Left ventricle myocardium superior (tissue), 1 donor: ENCODE measurements at regions not wholly inside any gene's neighbourhood (a gene's known extent, or its start where the extent isn't known, plus 50 kb on each side); places are given as distances from the start of the nearest gene placed in this dataset.
"Not testable (repeated sequence)": the region's sequence is repeated elsewhere in the genome, so short reads cannot be mapped to it uniquely, and the experiment has no call there.

ENCODE experiments used
- ATAC-seq: fragments of 200-7000 bp; cut with Tn5 transposase; one replicate; pipeline ENCODE4 v1.9.1; 2020; ENCODE audit warnings: mild to moderate bottlenecking, moderate library complexity
- DNase-seq: peaks from one replicate; pipeline ENCODE4 v3.0.0-alpha.2; 2020
- intact Hi-C: fragments of 100-400 bp; cut with micrococcal nuclease; formaldehyde crosslinking; loops from one replicate; pipeline ENCODE4 v1.11.0; 2022
- donor health status: DM: no; HTN: yes; CAD: no; lungs with severe emphysema.

DNA sequence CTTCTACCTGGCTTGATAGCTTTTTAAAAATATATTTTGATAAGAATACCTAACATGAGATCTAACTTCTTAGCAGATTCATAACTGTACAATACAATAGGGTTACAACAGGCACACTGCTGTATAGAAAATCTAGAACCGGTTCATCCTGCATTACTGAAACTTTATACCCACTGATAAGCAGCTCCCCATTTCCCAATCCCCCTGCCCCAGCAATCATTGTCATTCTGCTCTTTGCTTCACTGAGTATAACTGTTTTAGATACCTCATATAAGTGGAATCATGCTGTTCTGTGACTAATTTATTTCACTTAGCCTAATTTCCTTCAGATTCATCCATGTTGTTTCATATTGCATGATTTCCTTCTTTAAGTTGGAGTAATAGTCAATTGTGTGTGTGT is 906.0 kb downstream of the GBE1 start:
- DNase-seq (no peak), ATAC-seq (no peak)
- intact Hi-C loops, result no loop called here

DNA sequence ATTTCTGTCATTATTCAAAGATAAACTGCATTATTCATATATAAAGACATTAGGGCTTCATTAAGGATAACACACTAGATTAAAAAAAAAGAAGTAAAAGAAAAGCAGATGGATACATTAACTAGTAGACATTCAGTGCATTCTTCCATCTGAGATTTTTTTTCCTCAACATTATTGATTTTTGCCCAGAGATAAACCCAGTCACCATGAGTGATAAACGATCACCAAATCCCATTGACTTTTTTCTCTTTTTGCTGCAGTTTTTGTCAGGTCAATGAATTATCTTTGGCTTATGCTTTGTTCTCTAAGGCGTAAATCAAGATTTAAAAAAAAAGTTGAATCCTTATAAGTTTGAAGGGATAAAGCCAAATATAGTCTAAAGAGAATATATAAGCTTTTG is 925.0 kb downstream of the GBE1 start:
- intact Hi-C loops, result no loop called here
- ATAC-seq, result no peak
- DNase-seq, result no peak

DNA sequence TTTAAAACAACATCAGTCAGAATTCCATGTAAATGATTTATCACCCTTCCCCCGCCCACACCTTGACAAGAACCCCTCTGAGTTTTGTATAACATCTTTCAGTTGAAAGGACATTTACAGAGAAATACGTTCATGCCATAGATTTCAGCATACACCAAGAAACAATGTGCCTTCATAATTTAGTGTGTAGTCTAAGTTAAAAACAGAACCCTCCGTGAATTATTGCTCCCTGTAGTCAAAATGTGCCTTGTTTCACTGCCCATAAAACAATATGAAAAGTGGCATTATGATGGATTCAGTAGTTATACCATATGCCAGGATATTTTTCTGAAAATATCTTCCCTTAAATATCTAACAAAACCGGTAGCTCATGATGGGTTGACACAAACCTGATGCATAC is 953.9 kb downstream of the GBE1 start:
- ATAC-seq, result no peak
- intact Hi-C loops, result no loop called here
- no peak for DNase-seq

DNA sequence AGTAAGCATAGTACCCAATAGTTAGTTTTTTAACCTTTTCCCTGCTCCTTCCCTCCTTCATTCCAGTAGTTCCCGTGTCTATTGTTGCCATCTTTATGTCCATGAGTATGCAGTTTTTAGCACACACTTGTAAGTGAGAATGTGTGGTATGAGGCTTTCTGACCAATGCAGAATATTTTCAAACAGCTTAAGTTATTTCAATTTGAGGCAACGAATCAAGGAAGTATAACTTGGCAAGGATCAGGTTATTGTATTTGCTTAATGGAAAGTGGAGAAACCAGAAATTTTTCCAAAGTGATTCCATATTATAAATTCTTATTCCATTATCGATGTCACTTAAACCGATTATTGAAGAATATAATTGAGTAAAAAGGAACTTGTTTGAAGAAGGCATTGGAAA is 954.8 kb downstream of the GBE1 start:
- intact Hi-C loops, result no loop called here
- ATAC-seq (no peak), DNase-seq (no peak)

DNA sequence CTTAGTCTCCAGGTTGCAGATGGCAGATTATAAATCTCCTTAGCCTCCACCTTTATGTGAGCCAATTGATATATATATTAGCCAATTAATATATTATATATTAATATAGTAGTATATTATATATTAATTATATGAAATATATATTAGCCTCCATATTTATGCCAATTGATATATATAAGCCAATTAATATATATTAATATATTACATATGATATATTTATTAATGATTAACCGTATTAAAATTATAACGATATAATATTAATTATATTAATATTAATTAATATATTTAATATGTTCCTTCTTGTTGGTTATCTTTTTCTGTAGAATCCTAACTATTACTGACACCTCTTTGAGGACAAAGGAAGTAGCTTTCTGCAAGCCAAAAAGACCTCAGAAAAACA is 972.5 kb downstream of the GBE1 start:
- no peak for ATAC-seq
- intact Hi-C loops, result no loop called here

DNA sequence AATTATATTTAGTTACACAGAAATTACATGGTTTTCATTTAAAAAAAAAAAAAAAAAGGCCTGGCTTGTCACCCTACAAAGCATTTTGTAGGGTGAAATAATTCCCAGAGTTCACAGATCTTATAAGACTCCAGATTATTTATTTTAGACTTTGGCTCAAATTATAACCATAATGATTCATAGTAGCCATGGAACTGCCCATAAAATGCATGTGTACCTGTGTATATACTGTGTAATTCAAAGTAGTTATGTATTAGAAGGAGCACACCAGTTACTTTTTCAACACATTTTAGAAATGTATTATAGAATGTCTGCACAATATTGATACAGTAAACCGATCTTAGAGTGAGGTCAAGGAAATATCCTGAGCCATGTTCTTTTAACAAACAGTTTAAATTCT is 975.6 kb downstream of the GBE1 start:
- no peak for DNase-seq
- no peak for ATAC-seq
- intact Hi-C loops, result no loop called here

More for the DNA sequence above, 972.5 kb downstream of the GBE1 start:
- DNase-seq, result no peak

DNA sequence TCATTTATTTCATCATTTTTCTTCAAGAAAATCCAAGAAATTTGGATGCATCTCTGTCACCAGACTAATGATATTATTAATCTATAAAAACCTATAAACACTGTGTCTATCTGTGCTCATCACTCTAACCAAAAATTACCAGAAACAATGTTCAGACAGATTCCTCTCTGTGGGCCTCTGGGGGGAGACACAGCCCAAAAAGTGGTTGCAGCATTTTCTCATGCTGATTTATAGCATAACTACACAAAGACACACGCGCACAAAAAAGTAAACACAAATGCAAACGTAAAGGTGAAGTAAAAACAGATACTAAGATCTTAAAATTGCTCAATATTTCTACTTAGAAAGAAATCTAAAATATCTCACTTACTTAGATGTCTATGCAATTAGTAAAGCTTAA is 976.0 kb downstream of the GBE1 start:
- intact Hi-C loops, result no loop called here
- DNase-seq, result no peak
- ATAC-seq, result no peak

DNA sequence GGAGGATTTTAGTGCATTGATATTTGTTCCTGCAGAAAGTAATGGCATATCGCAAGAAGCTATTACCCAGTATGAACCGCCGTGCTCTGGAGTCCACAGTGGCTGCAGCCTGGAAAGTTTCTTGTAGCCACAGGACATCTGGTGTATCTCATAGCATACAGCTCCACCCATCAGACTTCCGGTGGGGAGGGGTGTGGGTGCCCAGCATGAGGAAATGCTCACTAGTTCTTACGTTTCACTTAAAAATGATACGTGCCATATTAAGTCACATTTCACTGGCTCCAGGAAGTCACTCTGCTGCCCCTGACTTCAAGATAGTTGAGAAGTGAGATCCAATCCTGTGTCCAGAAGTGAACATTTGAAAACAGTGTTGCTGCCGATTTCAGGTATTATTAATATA is 990.4 kb downstream of the GBE1 start:
- ATAC-seq (no peak), DNase-seq (no peak)
- intact Hi-C loops, result no loop called here

DNA sequence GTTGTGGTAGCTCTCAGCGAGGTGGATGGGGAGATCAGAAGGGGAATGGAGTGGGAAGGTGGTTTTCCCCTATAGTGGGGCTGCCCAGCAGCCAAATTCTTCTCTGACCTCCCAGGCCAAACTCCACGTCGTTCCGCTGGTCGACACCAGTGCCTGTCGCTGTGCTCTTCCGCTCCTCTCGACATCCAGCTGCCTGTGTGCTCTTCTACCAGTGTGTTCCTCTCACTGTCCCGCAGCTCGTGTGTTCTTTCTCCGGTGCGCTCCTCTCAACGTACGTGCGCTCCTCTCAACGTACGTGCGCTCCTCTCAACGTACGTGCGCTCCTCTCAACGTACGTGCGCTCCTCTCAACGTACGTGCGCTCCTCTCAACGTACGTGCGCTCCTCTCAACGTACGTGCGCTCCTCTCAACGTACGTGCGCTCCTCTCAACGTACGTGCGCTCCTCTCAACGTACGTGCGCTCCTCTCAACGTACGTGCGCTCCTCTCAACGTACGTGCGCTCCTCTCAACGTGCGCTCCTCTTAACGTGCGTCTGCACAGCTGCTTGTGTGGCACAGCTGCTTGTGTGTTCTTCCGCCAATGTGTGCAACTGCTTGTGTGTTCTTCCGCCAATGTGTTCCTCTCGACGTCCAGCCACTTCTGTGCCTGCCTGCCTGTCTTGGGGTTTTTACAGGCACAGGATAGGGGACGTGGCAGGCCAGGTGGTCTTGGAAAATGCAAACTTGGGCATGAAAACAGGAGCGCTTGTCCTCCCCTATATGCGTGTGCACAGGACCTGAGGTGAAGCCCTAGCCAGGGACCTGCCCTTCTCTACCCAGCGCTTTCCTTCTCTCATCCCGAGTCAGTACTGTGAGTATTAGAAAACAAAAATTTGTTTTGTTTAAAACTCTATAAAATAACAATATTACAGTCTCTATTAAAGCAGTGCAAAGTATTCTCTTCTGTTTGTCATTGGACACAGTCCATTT is 991.1 kb downstream of the GBE1 start:
- DNase-seq (no peak), ATAC-seq (no peak)
- intact Hi-C loops, result no loop called here

DNA sequence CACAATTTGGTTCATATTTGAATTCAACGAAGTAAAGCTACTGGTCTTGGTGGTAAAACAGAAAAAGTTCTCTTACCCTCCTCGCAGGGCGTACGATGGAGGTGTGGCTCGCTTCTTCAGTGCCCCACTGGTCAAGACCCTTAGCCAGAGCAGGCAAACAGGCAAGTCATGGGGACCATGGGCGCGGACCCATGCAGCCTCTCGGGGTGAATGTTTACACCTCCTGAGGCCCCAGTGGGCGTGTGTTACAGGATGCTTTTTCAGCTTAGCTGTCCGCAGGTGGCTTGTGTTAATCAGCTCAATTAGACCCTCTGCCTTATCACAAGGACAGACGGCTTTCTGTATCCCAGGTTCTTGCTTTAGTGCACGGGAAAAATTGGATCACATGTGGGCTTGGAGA is 991.8 kb downstream of the GBE1 start:
- intact Hi-C loops, result no loop called here
- no peak for DNase-seq
- no peak for ATAC-seq

DNA sequence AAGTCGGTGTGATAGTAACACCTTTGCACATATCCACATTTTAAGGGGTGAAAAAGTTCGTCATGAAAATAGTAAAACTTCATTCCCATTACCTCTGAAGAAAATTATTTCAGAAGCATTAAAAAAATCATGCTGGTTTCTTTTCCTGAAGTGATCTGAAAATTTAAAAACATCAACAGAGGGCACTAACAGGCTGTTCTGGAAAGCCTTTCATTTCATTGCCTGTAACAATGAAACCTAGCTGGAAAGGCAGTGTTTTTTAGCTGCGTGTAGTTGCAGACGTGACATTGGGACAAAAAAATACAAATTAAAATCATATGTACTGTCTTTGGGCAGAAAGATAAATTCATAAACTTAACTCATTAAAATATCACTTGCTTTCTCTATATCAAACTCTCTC is 993.8 kb downstream of the GBE1 start:
- intact Hi-C loops, result no loop called here
- DNase-seq (no peak), ATAC-seq (no peak)

DNA sequence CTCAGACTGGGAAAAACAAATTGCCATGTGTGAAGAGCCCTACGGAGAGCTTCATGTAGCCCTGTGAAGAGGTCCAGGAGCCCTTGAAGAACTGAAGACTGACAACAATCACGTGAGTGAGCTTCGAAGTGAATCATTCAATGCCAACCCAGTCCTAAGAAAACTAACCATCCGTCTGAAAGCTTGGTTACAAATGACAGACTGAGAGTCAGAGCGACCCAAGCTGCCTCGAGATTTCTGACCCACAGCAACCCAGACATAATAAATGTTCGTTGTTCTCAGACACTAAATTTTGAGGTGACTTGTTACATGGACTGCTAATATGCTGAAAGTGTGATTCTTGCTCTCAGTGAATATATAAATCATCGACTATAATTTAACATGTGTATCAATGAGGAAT is 987.2 kb upstream of the ROBO1 start:
- intact Hi-C loops, result no loop called here
- no peak for ATAC-seq
- DNase-seq, result no peak

DNA sequence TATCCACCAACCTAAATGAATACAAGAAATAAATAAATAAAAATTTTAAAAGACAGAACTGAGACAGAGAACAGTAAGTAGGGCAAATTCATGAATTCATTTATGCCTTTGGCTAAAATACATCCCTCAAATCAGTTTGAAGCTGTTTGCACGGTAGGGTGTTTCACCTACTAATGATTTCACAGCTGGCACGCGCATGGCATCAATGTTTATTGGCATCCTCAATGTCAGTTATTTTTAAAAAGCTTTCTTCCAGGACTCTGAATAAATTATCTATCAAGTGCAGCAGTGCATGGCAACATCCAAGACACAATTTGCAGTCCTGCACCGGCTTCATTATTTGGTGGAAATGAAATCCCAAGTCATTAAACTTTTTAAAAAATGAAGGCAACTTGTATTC is 985.2 kb upstream of the ROBO1 start:
- intact Hi-C loops, result no loop called here
- no peak for ATAC-seq
- no peak for DNase-seq

DNA sequence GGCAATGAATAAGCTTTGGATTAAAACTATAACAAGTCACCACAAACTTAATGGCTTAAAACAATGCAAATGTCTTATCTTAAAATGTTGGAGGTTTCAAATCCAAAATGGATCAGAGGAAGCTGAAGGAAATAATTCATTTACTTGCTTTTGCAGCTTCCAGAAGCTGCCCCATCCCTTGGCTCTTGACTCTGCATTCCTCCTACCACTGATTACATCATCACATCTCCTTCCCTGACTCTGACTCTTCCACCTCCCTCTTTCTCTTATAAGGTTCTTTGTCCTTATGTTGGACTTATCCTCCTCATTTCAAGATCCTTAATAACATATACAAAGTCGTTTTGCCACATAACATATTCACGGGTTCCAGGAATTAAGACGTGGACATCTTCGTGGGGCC is 982.8 kb upstream of the ROBO1 start:
- ATAC-seq (no peak), DNase-seq (no peak)
- intact Hi-C loops, result no loop called here

DNA sequence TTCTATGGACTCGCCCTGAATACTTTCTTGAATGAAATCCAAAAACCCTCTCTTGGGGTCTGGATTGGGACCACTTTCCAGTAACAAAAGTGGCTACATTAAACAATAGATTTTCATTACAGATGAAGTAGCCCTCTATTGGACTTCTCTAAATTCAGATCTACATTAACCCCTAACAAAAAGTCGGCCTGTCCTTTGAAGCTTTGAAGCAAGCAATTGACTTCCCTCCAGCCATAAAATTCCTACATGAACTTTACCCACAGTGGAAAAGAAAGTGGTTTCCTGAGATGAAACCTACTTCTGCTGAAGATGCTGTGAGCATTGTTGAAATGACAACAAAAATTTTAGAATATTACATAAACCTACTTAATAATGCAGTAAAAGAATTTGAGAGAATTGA is 967.1 kb upstream of the ROBO1 start:
- ATAC-seq (no peak), DNase-seq (no peak)
- intact Hi-C loops, result no loop called here

DNA sequence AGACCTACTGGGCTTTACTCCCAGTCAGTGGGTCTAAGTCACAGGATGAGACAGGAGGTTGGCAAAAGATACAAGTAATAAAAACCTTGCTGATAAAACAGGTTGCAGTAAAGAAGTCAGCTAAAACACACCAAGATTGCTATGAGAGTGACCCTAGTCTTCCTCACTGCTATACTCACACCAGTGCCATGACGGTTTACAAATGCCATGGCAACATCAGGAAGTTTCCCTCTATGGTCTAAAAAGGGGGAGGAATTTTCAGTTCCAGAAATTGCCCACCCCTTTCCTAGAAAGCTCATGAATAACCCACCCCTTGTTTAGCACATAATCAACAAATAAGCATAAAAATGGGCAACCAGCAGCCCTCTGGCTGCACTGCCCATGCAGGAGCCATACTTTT is 966.7 kb upstream of the ROBO1 start:
- DNase-seq (no peak), ATAC-seq (no peak)
- intact Hi-C loops, result no loop called here

DNA sequence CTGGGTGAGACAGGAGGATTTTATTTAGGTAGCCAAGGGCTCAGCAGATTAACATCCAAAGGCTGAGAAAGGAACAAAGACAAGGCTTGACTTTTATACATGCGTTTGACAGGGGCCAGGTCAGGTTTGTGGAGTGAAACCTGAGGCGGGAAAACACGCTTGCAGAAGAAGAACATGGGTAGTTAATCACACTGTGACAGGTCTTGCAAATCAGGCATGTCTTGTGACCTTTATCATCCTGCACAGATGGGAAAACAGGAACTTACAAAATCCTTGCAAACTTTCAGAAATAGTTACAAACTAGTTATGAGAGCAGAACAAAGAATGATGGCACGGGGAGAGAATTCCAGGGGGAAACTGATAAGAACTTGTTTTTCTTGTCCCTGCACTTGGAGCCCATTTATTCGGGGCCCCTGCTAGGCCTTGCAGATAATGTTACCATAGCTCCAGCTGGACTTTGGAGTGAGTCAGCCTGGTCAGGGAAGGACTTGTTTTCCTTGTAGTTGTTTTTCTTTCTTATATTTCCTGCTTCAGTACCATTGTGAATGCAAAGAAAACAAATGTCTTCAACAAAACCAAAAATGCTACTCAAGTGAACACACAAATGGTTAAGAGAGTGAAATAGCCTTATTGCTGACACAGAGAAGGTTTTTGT is 965.9 kb upstream of the ROBO1 start:
- no peak for ATAC-seq
- no peak for DNase-seq
- intact Hi-C loops, result no loop called here

DNA sequence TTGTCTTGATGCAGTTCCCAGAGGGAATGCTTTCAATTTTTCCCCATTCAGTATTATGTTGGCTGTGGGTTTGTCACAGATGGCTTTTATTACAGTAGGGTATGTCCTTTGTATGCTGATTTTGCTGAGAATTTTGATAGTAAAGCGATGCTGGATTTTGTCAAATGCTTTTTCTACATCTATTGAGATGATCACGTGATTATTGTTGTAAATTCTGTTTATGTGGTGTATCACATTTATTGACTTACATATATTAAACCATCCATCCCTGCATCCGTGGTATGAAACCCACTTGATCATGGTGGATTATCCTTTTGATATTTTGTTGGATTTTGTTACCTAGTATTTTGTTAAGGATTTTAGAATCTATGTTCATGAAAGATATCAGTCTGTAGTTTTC is 959.8 kb upstream of the ROBO1 start:
- intact Hi-C loops, ATAC-seq: not testable (repeated sequence)

DNA sequence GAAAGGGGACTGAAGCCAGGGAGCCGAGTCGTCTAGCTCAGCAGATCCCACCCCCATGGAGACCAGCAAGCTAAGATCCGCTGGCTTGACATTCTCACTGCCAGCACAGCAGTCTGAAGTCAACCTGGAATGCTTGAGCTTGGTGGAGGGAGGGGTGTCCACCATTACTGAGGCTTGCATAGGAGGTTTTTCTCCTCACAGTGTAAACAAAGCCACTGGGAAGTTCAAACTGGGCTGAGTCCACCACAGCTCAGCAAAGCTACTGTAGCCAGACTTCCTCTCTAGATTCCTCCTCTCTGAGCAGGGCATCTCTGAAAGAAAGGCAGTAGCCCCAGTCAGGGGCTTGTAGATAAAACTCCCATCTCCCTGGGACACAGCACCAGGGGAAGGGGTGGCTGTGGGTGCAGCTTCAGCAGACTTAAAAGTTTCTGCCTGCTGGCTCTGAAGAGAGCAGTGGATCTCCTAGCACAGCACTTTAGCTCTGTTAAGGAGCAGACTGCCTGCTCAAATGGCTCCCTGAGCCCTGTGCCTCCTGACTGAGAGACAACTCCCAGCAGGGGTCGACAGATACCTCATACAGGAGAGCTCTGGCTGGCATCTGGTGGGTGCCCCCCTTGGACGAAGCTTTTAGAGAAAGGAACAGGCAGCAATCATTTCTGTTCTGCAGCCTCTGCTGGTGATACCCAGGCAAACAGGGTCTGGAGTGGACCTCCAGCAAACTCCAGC is 942.0 kb upstream of the ROBO1 start:
- DNase-seq, ATAC-seq, intact Hi-C loops: not testable (repeated sequence)

More for the DNA sequence above, 959.8 kb upstream of the ROBO1 start:
- DNase-seq, result not testable (repeated sequence)

DNA sequence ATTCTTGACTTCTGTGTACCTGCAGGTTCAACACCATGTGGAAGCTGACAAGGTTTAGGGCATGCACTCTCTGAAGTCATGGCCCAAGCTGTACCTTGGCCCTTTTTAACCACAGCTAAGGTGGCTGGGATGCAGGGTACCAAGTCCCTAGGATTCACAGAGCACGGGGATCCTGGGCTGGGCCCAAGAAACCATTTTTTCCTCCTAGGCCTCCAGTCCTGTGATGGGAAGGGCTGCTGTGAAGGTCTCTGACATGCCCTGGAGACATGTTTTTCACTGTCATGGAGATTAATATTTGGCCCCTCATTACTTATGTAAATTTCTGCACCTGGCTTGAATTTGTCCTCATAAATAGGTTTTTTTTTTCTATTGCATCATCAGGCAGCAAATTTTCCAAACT is 937.5 kb upstream of the ROBO1 start:
- ATAC-seq (no peak), DNase-seq (no peak)
- intact Hi-C loops, result no loop called here
